ENCODE measurements at regions not wholly inside any gene's neighbourhood (a gene's known extent, or its start where the extent isn't known, plus 50 kb on each side); places are given as distances from the start of the nearest gene placed in this dataset.
"Not testable (repeated sequence)": the region's sequence is repeated elsewhere in the genome, so short reads cannot be mapped to it uniquely, and the experiment has no call there.

DNA sequence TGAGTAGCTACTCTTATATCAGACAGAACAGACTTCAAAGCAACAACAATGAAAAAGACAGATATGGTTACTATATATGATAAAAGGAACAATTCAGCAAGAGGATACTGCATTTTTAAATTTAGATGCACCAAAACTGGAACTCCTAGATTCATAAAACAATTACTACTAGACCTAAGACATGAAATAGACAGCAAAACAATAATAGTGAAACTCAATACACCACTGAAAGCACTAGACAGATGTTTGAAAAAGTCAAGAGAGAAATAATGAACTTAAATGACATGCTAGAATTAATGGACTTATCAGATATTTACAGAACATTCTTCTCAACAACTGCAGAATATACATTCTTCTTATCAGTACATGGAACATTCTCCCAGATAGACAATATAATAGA lies 99.5 kb upstream of the ITM2A start:
- no peaks in the 10 kb centered on the region for H3K4me1 ChIP-seq (ENCODE audit: control insufficient read depth, insufficient read depth, low read length)
- TF ChIP-seq, protein P1, sequence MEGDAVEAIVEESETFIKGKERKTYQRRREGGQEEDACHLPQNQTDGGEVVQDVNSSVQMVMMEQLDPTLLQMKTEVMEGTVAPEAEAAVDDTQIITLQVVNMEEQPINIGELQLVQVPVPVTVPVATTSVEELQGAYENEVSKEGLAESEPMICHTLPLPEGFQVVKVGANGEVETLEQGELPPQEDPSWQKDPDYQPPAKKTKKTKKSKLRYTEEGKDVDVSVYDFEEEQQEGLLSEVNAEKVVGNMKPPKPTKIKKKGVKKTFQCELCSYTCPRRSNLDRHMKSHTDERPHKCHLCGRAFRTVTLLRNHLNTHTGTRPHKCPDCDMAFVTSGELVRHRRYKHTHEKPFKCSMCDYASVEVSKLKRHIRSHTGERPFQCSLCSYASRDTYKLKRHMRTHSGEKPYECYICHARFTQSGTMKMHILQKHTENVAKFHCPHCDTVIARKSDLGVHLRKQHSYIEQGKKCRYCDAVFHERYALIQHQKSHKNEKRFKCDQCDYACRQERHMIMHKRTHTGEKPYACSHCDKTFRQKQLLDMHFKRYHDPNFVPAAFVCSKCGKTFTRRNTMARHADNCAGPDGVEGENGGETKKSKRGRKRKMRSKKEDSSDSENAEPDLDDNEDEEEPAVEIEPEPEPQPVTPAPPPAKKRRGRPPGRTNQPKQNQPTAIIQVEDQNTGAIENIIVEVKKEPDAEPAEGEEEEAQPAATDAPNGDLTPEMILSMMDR (conservative IDR thresholded peaks at IDR 0.05) = no peak
- H3K27ac Mint-ChIP-seq = no peak overlapping the region
- H3K4me1 Mint-ChIP-seq = no peaks in the 10 kb centered on the region
- peaks cover 66% of the 10 kb centered on the region for H3K9me3 Mint-ChIP-seq
- H3K4me3 ChIP-seq (ENCODE audit: low read length) = no peak overlapping the region
- H3K9ac ChIP-seq (ENCODE audit: extremely low read depth, low read length, poor library complexity, severe bottlenecking) = no peak overlapping the region
- no peak for DNase-seq
- no peaks in the 10 kb centered on the region for H3K27me3 ChIP-seq (ENCODE audit: control insufficient read depth, insufficient read depth, low read length, poor library complexity, severe bottlenecking)
- H3K9me3 ChIP-seq (ENCODE audit: control insufficient read depth, low read length) = peaks cover 4% of the 10 kb centered on the region
- H3K36me3 ChIP-seq (ENCODE audit: control insufficient read depth, insufficient read depth, low read length) = no peaks in the 10 kb centered on the region
- H3K4me3 Mint-ChIP-seq = no peak overlapping the region
- H3K36me3 Mint-ChIP-seq (ENCODE audit: low read depth) = no peaks in the 10 kb centered on the region
- no peaks in the 10 kb centered on the region for H3K27me3 Mint-ChIP-seq (ENCODE audit: insufficient read depth)
- H3K27ac ChIP-seq (ENCODE audit: low read depth, low read length) = no peak overlapping the region

DNA sequence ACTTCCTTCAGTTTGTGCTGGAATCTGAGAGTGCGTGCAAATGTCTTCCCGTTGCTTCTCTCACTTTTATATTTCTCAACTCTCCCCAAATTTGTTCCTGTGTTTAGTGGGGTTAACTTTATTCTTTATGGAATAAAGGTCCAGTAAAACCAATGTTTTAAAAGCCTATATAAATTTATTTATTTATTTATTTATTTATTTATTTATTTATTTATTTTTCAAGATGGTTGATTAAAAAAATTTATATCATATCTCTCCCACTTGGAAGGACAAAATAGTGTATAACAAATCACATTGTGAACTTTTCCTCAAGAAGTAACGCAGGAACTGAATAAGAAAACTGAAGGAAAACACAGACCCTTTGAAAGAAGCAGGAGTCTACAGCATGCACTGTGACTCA lies 95.3 kb upstream of the ITM2A start:
- Mint-ChIP-seq H3K9me3 (peaks cover 64% of the 10 kb centered on the region), H3K36me3 (ENCODE audit: low read depth) (no peaks in the 10 kb centered on the region), H3K4me3 (no peak overlapping the region), H3K27me3 (ENCODE audit: insufficient read depth) (no peaks in the 10 kb centered on the region), H3K27ac (no peak overlapping the region), H3K4me1 (no peaks in the 10 kb centered on the region)
- 100% methylated on average over 1 of the region's 3 CpGs for WGBS, 2 experiments (ENCODE audit: insufficient coverage in 1 of 2, insufficient read length in 1 of 2)
- H3K27me3 ChIP-seq (ENCODE audit: control insufficient read depth, insufficient read depth, low read length, poor library complexity, severe bottlenecking) = no peaks in the 10 kb centered on the region
- TF ChIP-seq, protein P1 (conservative IDR thresholded peaks at IDR 0.05) = no peak
- no peak overlapping the region for H3K4me3 ChIP-seq (ENCODE audit: low read length)
- peaks cover 16% of the 10 kb centered on the region for H3K9me3 ChIP-seq (ENCODE audit: control insufficient read depth, low read length)
- H3K36me3 ChIP-seq (ENCODE audit: control insufficient read depth, insufficient read depth, low read length) = no peaks in the 10 kb centered on the region
- no peak overlapping the region for H3K9ac ChIP-seq (ENCODE audit: extremely low read depth, low read length, poor library complexity, severe bottlenecking)
- DNase-seq = no peak
- H3K27ac ChIP-seq (ENCODE audit: low read depth, low read length) = no peak overlapping the region
- H3K4me1 ChIP-seq (ENCODE audit: control insufficient read depth, insufficient read depth, low read length) = no peaks in the 10 kb centered on the region

DNA sequence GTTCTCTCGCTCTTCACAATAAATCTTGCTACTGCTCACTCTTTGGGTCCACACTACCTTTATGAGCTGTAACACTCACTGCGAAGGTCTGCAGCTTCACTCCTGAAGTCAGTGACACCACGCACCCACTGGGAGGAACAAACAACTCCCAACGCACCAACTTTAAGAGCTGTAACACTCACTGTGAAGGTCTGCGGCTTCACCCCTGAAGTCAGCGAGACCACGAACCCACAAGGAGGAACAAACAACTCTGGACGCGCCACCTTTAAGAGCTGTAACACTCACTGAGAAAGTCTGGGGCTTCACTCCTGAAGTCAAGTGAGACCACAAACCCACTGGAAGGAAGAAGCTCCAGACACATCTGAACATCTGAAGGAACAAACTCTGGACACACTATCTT lies 89.5 kb upstream of the ITM2A start:
- 93% methylated on average over 9 of the region's 9 CpGs; no CpG with 5 or more reads in 1 of the 2 experiments for WGBS, 2 experiments (ENCODE audit: insufficient coverage in 1 of 2, insufficient read length in 1 of 2)
- H3K27ac Mint-ChIP-seq; H3K27me3 Mint-ChIP-seq (ENCODE audit: insufficient read depth): not testable (repeated sequence)

DNA sequence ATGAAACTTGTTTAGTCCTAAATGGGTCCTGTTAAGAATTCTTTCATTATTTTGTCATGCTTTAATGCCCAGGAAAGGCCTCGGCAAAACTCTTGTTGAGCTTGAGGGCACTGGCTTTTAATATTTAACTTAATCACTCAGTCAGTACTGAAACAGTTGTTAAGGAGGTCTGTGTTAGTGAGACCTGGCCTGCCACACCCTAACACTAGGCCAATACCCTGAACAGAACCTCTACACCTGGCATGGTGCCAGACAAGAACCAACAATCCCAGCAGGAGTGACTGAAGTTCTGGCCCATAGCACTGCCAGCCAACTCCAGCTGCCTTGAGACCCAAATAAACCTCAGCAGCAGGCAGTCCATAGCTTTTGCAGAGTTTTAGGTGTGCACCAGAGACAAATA lies 85.7 kb upstream of the ITM2A start:
- no peaks in the 10 kb centered on the region for H3K9me3 ChIP-seq (ENCODE audit: control insufficient read depth, low read length)
- no peaks in the 10 kb centered on the region for H3K4me1 ChIP-seq (ENCODE audit: control insufficient read depth, insufficient read depth, low read length)
- peaks cover 11% of the 10 kb centered on the region for H3K4me1 Mint-ChIP-seq
- H3K4me3 ChIP-seq (ENCODE audit: low read length) = no peak overlapping the region
- H3K27me3 ChIP-seq (ENCODE audit: control insufficient read depth, insufficient read depth, low read length, poor library complexity, severe bottlenecking) = no peaks in the 10 kb centered on the region
- H3K9ac ChIP-seq (ENCODE audit: extremely low read depth, low read length, poor library complexity, severe bottlenecking) = no peak overlapping the region
- H3K36me3 Mint-ChIP-seq (ENCODE audit: low read depth) = no peaks in the 10 kb centered on the region
- no peaks in the 10 kb centered on the region for H3K36me3 ChIP-seq (ENCODE audit: control insufficient read depth, insufficient read depth, low read length)
- H3K27me3 Mint-ChIP-seq (ENCODE audit: insufficient read depth) = no peaks in the 10 kb centered on the region
- H3K27ac ChIP-seq (ENCODE audit: low read depth, low read length) = no peak overlapping the region
- peaks cover 51% of the 10 kb centered on the region for H3K9me3 Mint-ChIP-seq
- H3K27ac Mint-ChIP-seq = no peak overlapping the region
- TF ChIP-seq, protein P1 (conservative IDR thresholded peaks at IDR 0.05) = no peak
- no CpG with 5 or more reads among the region's 1 CpG for WGBS, 2 experiments (ENCODE audit: insufficient coverage in 1 of 2, insufficient read length in 1 of 2)
- no peak for DNase-seq
- H3K4me3 Mint-ChIP-seq = no peak overlapping the region

More for the DNA sequence above, 89.5 kb upstream of the ITM2A start:
- not testable (repeated sequence) for H3K36me3 Mint-ChIP-seq (ENCODE audit: low read depth); H3K9ac ChIP-seq (ENCODE audit: extremely low read depth, low read length, poor library complexity, severe bottlenecking); DNase-seq; H3K27ac ChIP-seq (ENCODE audit: low read depth, low read length); H3K27me3 ChIP-seq (ENCODE audit: control insufficient read depth, insufficient read depth, low read length, poor library complexity, severe bottlenecking); H3K4me1 Mint-ChIP-seq; H3K36me3 ChIP-seq (ENCODE audit: control insufficient read depth, insufficient read depth, low read length); H3K4me1 ChIP-seq (ENCODE audit: control insufficient read depth, insufficient read depth, low read length); H3K4me3 Mint-ChIP-seq; H3K4me3 ChIP-seq (ENCODE audit: low read length)
- H3K9me3 ChIP-seq (ENCODE audit: control insufficient read depth, low read length) = peaks cover 12% of the 10 kb centered on the region
- H3K9me3 Mint-ChIP-seq = peaks cover 61% of the 10 kb centered on the region
